Cardiac septum (tissue), 1 donor: ENCODE measurements at regions not wholly inside any gene's neighbourhood (a gene's known extent, or its start where the extent isn't known, plus 50 kb on each side); places are given as distances from the start of the nearest gene placed in this dataset.

ENCODE experiments used
- DNase-seq: peaks from one replicate; pipeline ENCODE4 v3.0.0-alpha.2; 2020; ENCODE audit warnings: low spot score
- intact Hi-C: fragments of 100-400 bp; cut with DNase I; formaldehyde crosslinking; loops from one replicate; pipeline ENCODE4 v1.14.0; 2022
- donor health status: DM: no; HTN: no; CAD: no.

DNA sequence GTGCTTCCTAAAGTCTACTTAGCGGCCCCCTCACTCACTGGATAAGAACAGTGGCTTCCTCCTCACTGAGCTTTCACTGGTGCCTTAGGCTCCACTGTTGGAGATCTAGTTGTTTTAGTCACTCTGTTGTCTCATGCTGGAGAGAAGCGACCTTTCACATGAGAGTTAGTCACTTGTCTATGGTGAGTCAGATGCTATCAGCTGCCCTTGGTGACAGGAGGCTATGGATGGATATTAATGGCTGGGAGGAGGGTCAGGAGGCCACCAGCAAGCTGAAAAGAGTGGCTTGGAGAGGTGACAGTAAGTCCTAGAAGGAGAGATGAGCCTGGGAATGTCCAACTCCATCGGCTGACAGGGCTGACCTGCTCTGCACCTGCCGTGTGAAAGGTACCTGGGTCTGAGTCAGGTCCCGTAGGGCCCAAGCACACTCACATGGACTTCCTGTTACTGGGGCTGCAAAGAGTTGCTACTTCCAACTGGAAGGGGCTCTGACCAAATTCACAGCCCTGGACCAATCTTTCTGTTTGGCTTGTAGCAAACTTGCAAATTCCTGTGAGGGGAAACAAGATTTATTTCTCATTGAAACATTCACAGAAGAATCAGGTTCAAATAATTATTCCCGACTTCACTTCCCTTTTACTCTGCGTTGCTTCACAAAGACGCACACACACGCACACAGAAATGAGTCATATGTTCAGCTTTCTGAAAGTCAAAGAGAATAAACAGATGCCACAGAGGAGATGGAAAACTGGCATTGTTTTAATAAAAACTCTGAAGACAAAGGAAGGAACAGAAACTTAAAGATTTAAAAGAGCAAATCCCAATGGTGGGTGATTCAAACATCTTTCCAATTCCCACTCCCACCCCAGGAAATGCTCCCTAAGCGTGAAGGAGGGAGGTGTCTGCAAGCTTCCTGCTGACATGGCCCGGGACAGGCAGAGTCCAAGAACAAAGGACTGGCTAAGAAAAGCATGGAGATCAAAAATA lies 203.5 kb upstream of the TWIST2 start:
- intact Hi-C loops: no loop called here
- DNase-seq: no peak

DNA sequence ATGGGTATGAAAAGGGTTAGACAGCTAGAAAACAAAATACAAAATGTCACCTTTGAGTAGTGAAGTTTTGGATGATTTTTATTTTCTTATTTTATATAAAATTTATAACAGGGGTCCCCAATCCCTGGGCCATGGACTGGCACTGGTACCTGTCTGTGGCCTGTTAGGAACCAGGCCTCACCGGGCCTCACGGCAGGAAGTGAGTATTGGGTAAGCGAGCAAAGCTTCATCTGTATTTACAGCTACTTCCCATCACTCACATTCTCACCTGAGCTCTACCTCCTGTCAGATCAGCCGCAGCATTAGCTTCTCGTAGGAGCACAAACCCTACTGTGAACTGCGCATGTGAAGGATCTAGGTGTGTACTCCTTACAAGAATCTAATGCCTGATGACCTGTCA lies 202.8 kb upstream of the TWIST2 start:
- DNase-seq: no peak
- intact Hi-C loops: no loop called here

DNA sequence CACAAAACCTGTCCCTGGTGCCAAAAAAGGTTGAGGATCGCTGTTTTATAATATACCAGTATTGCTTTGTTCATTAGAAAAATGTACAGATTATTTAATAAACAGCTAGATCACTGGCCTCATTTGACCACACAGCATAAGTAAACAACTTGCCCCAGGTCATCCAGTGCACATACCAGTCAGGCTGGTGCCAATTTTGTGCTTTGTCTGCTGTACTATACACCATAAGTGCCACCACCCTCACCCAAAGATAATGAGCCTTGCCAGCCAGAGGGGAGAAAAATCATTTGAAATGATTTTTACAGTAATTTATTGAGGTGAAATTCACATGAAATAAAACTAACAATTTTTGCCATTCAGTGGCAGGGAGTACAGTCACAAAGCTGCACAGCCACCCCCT lies 202.2 kb upstream of the TWIST2 start:
- intact Hi-C loops: no loop called here
- no peak for DNase-seq

- DNase-seq: no peak
- intact Hi-C loops: no loop called here
Measured at GRCh38 chr2:238646281-238646680, 201.6 kb upstream of the TWIST2 start.

GRCh38 chr2:238646803-238647202 lies 201.1 kb upstream of the TWIST2 start:
- intact Hi-C loops: no loop called here
- no peak for DNase-seq

DNA sequence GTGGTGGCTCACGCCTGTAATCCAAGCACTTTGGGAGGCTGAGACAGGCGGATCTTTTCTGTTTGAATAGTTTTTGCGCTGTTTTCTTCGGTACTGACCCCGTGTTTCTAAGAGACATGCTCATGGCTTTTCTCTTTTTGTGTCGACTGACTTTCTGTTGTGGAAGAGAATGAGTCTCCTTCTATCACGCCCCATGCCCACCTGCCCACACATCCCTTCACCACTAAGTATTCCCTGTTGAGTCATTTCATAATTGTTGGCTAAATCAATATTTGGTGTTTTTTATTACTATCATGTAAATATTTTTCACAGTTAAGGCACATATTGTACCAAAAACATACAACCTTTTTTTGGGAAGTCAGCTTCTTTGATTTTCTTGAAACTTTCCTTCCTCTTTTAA lies 198.8 kb upstream of the TWIST2 start:
- DNase-seq: no peak
- intact Hi-C loops: no loop called here

- DNase-seq: no peak
Measured at GRCh38 chr2:238649936-238650518, 197.9 kb upstream of the TWIST2 start.

GRCh38 chr2:238650536-238650935 lies 197.3 kb upstream of the TWIST2 start:
- DNase-seq: no peak
- intact Hi-C loops: no loop called here

More at GRCh38 chr2:238649936-238650518, 197.9 kb upstream of the TWIST2 start:
- intact Hi-C loops: no loop called here

DNA sequence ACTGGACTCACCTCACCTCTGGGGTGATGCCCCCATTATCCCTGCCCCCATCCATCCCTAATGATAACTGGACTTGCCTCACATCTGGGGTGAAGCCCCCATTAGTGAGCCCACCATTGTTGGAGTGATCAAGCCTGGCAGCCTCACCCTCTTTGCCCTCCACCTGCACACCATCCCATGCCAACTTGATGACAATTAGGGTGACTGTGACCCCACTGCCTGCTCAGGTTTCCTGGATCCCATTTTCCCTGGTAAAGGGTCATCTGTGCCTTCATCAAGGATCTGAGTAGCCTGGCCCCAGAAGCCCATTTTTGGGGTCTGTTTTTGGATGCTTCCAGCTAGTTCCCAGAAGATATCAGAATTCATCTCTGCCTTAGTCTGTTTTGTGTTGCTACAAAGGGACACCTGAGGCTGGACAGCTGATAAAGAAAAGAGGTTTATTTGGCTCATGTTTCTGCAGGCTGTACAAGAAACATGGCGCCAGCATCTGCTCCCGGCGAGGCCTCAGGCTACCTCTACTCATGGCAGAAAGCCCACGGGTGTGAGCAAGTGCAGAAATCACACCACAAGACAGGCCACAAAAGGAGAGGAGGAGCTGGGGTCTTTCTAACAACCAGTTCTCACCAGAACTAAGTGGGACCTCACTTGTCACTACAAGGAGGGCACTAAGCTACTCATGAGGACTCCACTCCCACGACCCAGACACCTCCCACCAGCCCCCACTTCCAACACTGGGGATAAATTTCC lies 196.4 kb upstream of the TWIST2 start:
- DNase-seq: no peak
- intact Hi-C loops: no loop called here

DNA sequence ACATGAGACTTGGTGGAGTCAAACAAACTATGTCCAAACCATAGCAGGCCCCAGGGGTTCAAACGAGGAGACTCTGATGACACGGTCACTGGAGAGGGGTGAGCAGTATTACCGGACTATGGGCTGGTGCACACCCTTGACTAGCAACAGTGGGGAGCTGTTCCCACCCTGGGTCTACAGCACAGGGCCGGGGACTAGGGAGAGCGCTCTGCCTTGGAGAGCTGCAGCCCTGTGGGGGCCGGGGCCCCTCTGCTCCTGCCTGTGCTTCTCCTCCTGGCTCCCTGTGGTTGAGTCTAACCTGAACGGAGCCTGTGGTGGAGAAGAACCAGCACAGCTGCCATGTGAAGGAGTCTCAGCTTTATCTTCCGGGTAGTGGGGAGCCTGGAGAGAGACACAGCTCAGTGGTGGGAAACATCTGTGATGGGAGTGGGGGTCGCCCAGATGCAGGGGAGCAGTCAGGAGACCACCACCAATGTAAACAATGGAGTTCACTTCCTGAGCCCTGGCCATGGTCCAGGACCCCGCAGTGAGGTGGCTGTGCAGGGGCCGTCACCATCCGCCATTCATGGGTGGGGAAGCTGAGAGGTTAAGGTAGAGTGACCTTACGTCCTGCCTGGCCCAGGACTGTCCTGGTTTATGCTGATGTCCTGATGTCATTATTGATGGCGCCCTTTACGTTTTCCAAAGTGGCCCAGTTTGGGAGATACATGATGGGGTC lies 195.7 kb upstream of the TWIST2 start:
- DNase-seq: no peak

DNA sequence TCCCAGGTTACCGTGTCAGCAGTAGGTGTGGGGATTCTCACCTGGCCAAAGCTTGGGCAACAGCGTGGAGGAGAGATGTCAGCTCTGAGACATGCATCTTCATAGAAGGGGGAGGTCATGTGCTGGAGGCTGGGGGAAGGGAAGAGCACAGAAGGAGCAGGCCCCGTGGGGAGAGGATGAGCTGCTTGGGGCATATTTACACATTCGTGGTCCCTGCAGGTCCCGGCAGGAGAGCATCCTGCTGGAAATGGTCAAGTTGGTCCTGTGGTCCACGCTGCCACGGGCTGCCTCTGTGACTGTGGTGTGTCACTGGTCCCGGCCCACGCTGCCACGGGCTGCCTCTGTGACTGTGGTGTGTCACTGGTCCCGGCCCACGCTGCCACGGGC lies 195.1 kb upstream of the TWIST2 start:
- no peak for DNase-seq
- intact Hi-C loops: no loop called here

More for the DNA sequence above, 195.7 kb upstream of the TWIST2 start:
- intact Hi-C loops: no loop called here

- intact Hi-C loops: no loop called here
- no peak for DNase-seq
Measured at GRCh38 chr2:238653431-238654109, 194.3 kb upstream of the TWIST2 start.

GRCh38 chr2:238654479-238655197 lies 193.2 kb upstream of the TWIST2 start:
- no peak for DNase-seq
- intact Hi-C loops: no loop called here

DNA sequence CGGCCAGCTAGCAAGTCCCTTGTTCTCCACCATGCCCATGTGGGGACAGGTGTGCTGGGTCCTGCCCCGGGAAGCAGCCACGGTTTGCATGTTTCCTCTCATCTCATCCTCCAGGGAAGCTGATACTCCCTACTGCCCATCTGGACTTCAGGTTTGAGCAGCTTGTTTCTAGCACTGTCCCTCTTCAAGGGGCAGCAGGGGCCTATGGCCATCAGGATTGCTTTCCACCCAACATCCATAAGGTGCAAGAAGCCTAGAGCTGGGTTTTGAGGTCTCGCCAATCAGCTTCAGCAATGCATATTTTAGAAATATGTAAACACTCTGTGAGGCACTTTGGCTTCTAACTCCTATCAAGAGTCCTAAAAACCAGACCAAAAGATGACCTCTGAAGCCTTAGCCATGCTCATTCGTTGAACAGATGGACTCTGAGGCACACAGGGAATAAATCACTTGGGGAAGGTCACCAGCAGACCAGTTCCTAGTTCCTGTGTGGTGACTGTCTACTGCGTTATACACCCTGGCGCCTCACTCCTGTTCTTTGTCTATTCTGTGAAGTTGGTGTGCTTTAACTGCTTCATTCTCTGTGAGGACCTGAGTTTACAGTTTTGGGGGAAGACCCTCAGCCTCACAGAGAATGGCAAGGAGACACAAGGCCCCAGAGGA lies 192.6 kb upstream of the TWIST2 start:
- intact Hi-C loops: no loop called here
- DNase-seq: no peak

DNA sequence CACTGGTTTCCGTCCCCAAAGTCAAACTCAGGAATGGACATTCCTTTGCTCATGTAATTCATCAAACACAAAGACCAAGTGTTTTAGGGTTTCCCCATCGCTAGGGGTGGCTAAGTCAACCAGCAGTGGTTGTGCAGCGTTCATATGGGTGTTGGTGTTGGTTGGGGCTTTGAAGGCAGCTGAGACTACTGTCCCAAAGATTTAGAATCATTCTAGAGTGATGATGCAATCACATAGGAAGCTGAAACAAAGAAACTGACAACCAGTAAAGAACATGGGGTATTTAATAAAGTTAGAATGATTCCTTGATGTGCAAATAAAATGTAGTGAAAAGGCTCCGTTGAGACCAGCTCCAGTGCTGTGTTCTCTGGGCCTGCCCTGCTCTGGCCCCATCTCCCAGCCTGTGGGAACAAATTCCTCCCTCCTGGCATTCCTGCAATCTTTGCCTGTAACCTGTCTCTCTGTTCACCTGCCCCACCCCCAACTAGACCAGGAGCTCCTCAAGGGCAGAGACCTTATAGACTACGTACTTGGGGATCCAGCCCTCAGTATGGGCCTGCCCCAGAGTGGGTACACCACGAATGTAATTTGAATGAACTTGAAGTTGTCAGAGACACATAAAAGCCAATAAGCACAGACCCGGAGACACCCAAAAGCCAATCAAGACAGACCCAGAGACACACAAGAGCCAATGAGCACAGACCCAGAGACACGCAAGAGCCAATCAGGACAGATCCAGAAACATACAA lies 191.7 kb upstream of the TWIST2 start:
- intact Hi-C loops: no loop called here
- DNase-seq: no peak

DNA sequence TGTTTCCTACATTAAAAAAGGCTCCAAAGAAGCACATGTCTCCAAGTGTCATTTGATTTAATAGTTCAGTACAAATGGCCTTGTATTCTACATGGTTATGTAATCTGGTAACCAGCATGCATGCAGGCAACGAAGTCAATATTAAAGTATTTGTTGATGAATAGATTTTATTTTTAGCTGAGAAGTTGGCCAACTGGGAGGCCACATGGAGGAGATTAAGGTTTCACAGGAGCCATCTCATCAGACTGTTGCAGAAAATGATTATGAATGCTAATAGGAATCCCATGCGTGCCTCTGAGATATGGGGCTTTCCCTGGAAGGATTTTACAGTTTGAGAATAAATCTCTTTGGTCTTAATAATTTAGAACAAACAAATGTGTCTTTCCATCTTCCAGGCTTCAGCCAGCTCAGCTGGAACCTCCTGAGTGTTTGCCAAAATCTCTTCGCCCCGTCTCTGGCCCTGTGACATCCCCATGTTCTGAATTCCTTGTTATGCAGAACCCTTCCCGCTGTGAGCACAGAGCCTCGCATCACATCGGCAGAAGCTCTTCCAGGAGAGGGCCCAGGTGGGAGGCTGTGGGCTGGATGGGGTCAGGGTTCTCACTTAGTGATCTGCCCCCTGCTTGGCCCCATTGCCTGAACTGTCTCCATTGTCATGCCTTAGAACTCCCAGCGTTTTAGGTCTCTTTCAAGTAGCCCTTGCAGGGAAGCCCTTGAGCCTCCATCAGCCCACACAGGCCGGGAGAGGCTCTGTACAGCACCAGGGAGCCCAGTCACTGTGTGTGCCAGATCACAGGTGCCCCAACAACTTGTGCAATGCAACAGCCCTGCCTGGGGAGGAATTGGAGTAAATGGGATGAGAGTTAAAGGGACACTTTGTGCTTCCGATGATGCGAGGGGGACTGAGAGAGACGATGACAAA lies 190.5 kb upstream of the TWIST2 start:
- intact Hi-C loops: no loop called here
- no peak for DNase-seq
